ENCODE measurements at regions not wholly inside any gene's neighbourhood (a gene's known extent, or its start where the extent isn't known, plus 50 kb on each side); places are given as distances from the start of the nearest gene placed in this dataset.

- TF ChIP-seq POLR2A (IDR thresholded peaks at IDR 0.05) = no peak
- no peak for TF ChIP-seq CTCF (IDR thresholded peaks at IDR 0.05)
- no peak for DNase-seq
- Histone ChIP-seq H3K27ac (no peak overlapping the region), H3K4me3 (no peak overlapping the region), H3K27me3 (no peaks in the 10 kb centered on the region), H3K4me1 (no peaks in the 10 kb centered on the region), H3K36me3 (no peaks in the 10 kb centered on the region), H3K9me3 (peaks cover 0 to 8% (median 0%) of the 10 kb centered on the region in 3 donors)
- 63 to 66% methylated on average over 4 of the region's 4 CpGs for WGBS, 2 donors
- intact Hi-C loops (cut with DNase I) = no loop called here
Observed at GRCh38 chr13:34258646-34259386, 440.9 kb downstream of the RFC3 start.

GRCh38 chr13:34263681-34264080 is 445.7 kb downstream of the RFC3 start:
- DNase-seq = no peak
- TF ChIP-seq CTCF (IDR thresholded peaks at IDR 0.05) (no peak), POLR2A (IDR thresholded peaks at IDR 0.05) (no peak)
- Histone ChIP-seq H3K4me1 (no peaks in the 10 kb centered on the region), H3K9me3 (no peaks in the 10 kb centered on the region), H3K27me3 (no peaks in the 10 kb centered on the region), H3K36me3 (no peaks in the 10 kb centered on the region), H3K27ac (no peak overlapping the region), H3K4me3 (no peak overlapping the region)
- intact Hi-C loops (cut with DNase I) = no loop called here
- WGBS, 2 donors = 64 to 77% methylated on average over 4 of the region's 4 CpGs

GRCh38 chr13:34265046-34265679 is 447.2 kb downstream of the RFC3 start:
- intact Hi-C loops (cut with DNase I) = no loop called here
- Histone ChIP-seq H3K27me3 (no peaks in the 10 kb centered on the region), H3K9me3 (no peaks in the 10 kb centered on the region), H3K36me3 (no peaks in the 10 kb centered on the region), H3K27ac (no peak overlapping the region), H3K4me1 (no peaks in the 10 kb centered on the region), H3K4me3 (no peak overlapping the region)
- no peak for TF ChIP-seq POLR2A (IDR thresholded peaks at IDR 0.05)
- TF ChIP-seq CTCF (IDR thresholded peaks at IDR 0.05) = no peak
- WGBS, 2 donors = 85 to 88% methylated on average over 3 of the region's 3 CpGs
- DNase-seq = no peak

- DNase-seq = no peak
- 87 to 91% methylated on average over 3 of the region's 3 CpGs for WGBS, 2 donors
- Histone ChIP-seq H3K27ac (no peak overlapping the region), H3K4me1 (no peaks in the 10 kb centered on the region), H3K27me3 (no peaks in the 10 kb centered on the region), H3K36me3 (no peaks in the 10 kb centered on the region), H3K9me3 (no peaks in the 10 kb centered on the region), H3K4me3 (no peak overlapping the region)
- no peak for TF ChIP-seq POLR2A (IDR thresholded peaks at IDR 0.05)
- TF ChIP-seq CTCF (IDR thresholded peaks at IDR 0.05) = no peak
- intact Hi-C loops (cut with DNase I) = no loop called here
Observed at GRCh38 chr13:34276764-34277163, 458.8 kb downstream of the RFC3 start.

- intact Hi-C loops (cut with DNase I) = no loop called here
- no peak overlapping the region for H3K27ac ChIP-seq
- H3K36me3 ChIP-seq = no peaks in the 10 kb centered on the region
- no peaks in the 10 kb centered on the region for H3K4me1 ChIP-seq
- DNase-seq = no peak
- H3K4me3 ChIP-seq = no peak overlapping the region
- 28 to 39% methylated on average over 4 of the region's 4 CpGs for WGBS, 2 donors
- no peaks in the 10 kb centered on the region for H3K9me3 ChIP-seq
- no peaks in the 10 kb centered on the region for H3K27me3 ChIP-seq
- TF ChIP-seq CTCF (IDR thresholded peaks at IDR 0.05) (no peak), POLR2A (IDR thresholded peaks at IDR 0.05) (no peak)
Observed at GRCh38 chr13:34277936-34278335, 460.0 kb downstream of the RFC3 start.

All from esophagus squamous epithelium (tissue), 5 donors.